SK-N-SH treated with all-trans-retinoic acid at 6 μM for 48 hours (cell line): ENCODE measurements at regions not wholly inside any gene's neighbourhood (a gene's known extent, or its start where the extent isn't known, plus 50 kb on each side); places are given as distances from the start of the nearest gene placed in this dataset.
"Not testable (repeated sequence)": the region's sequence is repeated elsewhere in the genome, so short reads cannot be mapped to it uniquely, and the experiment has no call there.

Experiments used
- ATAC-seq: fragments of 200-7000 bp; cut with Tn5 transposase; 3 replicates; pipeline ENCODE4 v1.9.1; 2020; ENCODE audit warnings: mild to moderate bottlenecking, moderate library complexity
- ARNTL ChIP-seq: fragments of 450-650 bp; formaldehyde crosslinking; IDR thresholded peaks from 2 replicates; pipeline ENCODE4 v1.5.0; 2020; ENCODE audit warnings: low read depth, mild to moderate bottlenecking, moderate library complexity, borderline replicate concordance
- CSDC2 ChIP-seq: fragments of 250-450 bp; sonication (Bioruptor Pico); IDR thresholded peaks from 2 replicates; pipeline ENCODE4 v1.5.0; 2020; ENCODE audit warnings: mild to moderate bottlenecking, moderate library complexity
- ESRRG ChIP-seq: fragments of 250-450 bp; sonication (Bioruptor Pico); IDR thresholded peaks from 2 replicates; pipeline ENCODE4 v1.6.1; 2021; ENCODE audit warnings: mild to moderate bottlenecking
- ISL1 ChIP-seq: fragments of 250-450 bp; sonication (Bioruptor Pico); IDR thresholded peaks from 2 replicates; pipeline ENCODE4 v2.1.2; 2022; ENCODE audit warnings: mild to moderate bottlenecking, moderate library complexity
- PPARA ChIP-seq: fragments of 250-450 bp; sonication (Bioruptor Pico); IDR thresholded peaks from 2 replicates; pipeline ENCODE4 v1.5.0; 2020; ENCODE audit warnings: mild to moderate bottlenecking, borderline replicate concordance
- RARB ChIP-seq: fragments of 250-450 bp; sonication (Bioruptor Pico); IDR thresholded peaks from 2 replicates; pipeline ENCODE4 v1.8.0; 2021; ENCODE audit warnings: mild to moderate bottlenecking, moderate library complexity
- SNAI2 ChIP-seq: fragments of 250-450 bp; sonication (Bioruptor Pico); IDR thresholded peaks from 2 replicates; pipeline ENCODE4 v1.5.0; 2020; ENCODE audit warnings: mild to moderate bottlenecking, moderate library complexity
- TCF4 ChIP-seq: fragments of 250-450 bp; sonication (Bioruptor Pico); IDR thresholded peaks from 2 replicates; pipeline ENCODE4 v1.8.0; 2021; ENCODE audit warnings: mild to moderate bottlenecking, moderate library complexity, borderline replicate concordance
- TOX ChIP-seq: fragments of 250-450 bp; sonication (Bioruptor Pico); IDR thresholded peaks from 2 replicates; pipeline ENCODE4 v1.8.0; 2021; ENCODE audit warnings: mild to moderate bottlenecking, moderate library complexity, borderline replicate concordance
- ZFP3 ChIP-seq: fragments of 250-450 bp; sonication (Bioruptor Pico); IDR thresholded peaks from 2 replicates; pipeline ENCODE4 v1.5.0; 2020; ENCODE audit warnings: mild to moderate bottlenecking, moderate library complexity
- ZFP30 ChIP-seq: fragments of 450-650 bp; formaldehyde crosslinking; IDR thresholded peaks from 2 replicates; pipeline ENCODE4 v1.5.0; 2022; ENCODE audit warnings: mild to moderate bottlenecking, moderate library complexity
- ZNF565 ChIP-seq: fragments of 450-650 bp; formaldehyde crosslinking; conservative IDR thresholded peaks from 2 replicates; pipeline ENCODE4 v1.5.0; 2020; ENCODE audit warnings: low read depth, mild to moderate bottlenecking, moderate library complexity
- ZNF8 ChIP-seq: fragments of 450-650 bp; formaldehyde crosslinking; IDR thresholded peaks from 2 replicates; pipeline ENCODE4 v1.5.0; 2020; ENCODE audit warnings: mild to moderate bottlenecking, moderate library complexity
- TF ChIP-seq, protein P1 (sequence below): fragments of 250-450 bp; sonication (Bioruptor Pico); IDR thresholded peaks from 2 replicates; pipeline ENCODE4 v1.5.0; 2020; ENCODE audit warnings: mild to moderate bottlenecking, moderate library complexity
- TF ChIP-seq, protein P2 (sequence below): fragments of 250-450 bp; sonication (Bioruptor Pico); IDR thresholded peaks from 2 replicates; pipeline ENCODE4 v1.8.0; 2020; ENCODE audit warnings: mild to moderate bottlenecking, moderate library complexity, borderline replicate concordance
- TF ChIP-seq, protein P3 (sequence below): fragments of 250-450 bp; sonication (Bioruptor Pico); IDR thresholded peaks from 2 replicates; pipeline ENCODE4 v1.8.0; 2021; ENCODE audit warnings: low read depth, mild to moderate bottlenecking, moderate library complexity, borderline replicate concordance
- TF ChIP-seq, protein P4 (sequence below): fragments of 250-450 bp; sonication (Bioruptor Pico); IDR thresholded peaks from 2 replicates; pipeline ENCODE4 v1.5.1; 2021; ENCODE audit warnings: mild to moderate bottlenecking, moderate library complexity
- TF ChIP-seq, protein P5 (sequence below): fragments of 250-450 bp; sonication (Bioruptor Pico); IDR thresholded peaks from 2 replicates; pipeline ENCODE4 v1.5.1; 2020; ENCODE audit warnings: low read depth, mild to moderate bottlenecking, moderate library complexity

DNA sequence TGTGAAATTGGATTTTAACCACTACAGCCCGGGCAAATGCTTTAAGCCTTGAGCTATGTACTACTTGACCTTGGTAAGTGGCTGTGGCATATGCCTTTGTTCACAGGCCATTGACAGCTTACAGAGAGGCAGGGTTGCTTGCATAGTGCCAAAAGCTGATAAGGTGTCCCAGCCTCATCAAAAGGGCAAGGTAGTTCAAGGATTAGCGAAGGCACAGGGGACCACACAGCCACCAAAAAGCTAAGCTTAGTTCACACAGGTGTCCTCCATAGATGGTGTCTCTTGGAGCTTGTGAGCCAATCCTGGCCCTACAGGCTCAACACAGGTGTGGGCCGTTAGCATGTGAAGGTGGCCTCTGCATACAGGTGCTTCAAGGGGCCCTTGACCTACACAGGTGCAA lies 86.8 kb downstream of the ZNF622 start:
- TF ChIP-seq ISL1 (no peak), ESRRG (CRISPR knock-in tag) (no peak), ARNTL (CRISPR knock-in tag) (no peak), SNAI2 (CRISPR knock-in tag) (no peak), TCF4 (CRISPR knock-in tag) (no peak), CSDC2 (CRISPR knock-in tag) (no peak), PPARA (CRISPR knock-in tag) (no peak), ZFP3 (CRISPR knock-in tag) (no peak), ZNF565 (no peak), TOX (CRISPR knock-in tag) (no peak), ZNF8 (CRISPR knock-in tag) (no peak)
- TF ChIP-seq, protein P1, sequence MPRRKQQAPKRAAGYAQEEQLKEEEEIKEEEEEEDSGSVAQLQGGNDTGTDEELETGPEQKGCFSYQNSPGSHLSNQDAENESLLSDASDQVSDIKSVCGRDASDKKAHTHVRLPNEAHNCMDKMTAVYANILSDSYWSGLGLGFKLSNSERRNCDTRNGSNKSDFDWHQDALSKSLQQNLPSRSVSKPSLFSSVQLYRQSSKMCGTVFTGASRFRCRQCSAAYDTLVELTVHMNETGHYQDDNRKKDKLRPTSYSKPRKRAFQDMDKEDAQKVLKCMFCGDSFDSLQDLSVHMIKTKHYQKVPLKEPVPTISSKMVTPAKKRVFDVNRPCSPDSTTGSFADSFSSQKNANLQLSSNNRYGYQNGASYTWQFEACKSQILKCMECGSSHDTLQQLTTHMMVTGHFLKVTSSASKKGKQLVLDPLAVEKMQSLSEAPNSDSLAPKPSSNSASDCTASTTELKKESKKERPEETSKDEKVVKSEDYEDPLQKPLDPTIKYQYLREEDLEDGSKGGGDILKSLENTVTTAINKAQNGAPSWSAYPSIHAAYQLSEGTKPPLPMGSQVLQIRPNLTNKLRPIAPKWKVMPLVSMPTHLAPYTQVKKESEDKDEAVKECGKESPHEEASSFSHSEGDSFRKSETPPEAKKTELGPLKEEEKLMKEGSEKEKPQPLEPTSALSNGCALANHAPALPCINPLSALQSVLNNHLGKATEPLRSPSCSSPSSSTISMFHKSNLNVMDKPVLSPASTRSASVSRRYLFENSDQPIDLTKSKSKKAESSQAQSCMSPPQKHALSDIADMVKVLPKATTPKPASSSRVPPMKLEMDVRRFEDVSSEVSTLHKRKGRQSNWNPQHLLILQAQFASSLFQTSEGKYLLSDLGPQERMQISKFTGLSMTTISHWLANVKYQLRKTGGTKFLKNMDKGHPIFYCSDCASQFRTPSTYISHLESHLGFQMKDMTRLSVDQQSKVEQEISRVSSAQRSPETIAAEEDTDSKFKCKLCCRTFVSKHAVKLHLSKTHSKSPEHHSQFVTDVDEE (CRISPR knock-in tag) = no peak
- TF ChIP-seq, protein P2, sequence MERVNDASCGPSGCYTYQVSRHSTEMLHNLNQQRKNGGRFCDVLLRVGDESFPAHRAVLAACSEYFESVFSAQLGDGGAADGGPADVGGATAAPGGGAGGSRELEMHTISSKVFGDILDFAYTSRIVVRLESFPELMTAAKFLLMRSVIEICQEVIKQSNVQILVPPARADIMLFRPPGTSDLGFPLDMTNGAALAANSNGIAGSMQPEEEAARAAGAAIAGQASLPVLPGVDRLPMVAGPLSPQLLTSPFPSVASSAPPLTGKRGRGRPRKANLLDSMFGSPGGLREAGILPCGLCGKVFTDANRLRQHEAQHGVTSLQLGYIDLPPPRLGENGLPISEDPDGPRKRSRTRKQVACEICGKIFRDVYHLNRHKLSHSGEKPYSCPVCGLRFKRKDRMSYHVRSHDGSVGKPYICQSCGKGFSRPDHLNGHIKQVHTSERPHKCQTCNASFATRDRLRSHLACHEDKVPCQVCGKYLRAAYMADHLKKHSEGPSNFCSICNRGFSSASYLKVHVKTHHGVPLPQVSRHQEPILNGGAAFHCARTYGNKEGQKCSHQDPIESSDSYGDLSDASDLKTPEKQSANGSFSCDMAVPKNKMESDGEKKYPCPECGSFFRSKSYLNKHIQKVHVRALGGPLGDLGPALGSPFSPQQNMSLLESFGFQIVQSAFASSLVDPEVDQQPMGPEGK (CRISPR knock-in tag) = no peak
- TF ChIP-seq, all 23 proteins: peak for 0
- ATAC-seq = no peak

DNA sequence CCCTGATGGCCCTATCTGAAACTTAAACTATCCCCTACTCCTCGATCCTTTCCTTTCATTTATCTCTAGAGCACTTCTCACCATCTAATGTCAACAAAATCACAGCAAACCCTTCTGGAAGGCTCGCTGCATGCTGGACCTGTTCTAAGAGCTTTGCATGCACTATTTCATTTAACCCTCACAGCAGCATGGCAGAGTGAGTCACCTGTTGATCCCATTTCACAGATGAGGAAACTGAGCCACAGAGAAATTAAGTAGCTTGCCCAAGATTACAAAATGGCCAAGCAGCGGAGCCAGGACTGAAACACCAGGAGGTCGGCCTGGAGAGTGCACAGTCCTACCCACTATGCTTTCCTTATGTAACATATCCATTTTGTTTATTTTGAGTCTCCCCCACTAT lies 93.1 kb downstream of the ZNF622 start:
- ATAC-seq = no peak
- no peak for TF ChIP-seq TOX (CRISPR knock-in tag)
- TF ChIP-seq TCF4 (CRISPR knock-in tag) = no peak
- TF ChIP-seq, protein P3, sequence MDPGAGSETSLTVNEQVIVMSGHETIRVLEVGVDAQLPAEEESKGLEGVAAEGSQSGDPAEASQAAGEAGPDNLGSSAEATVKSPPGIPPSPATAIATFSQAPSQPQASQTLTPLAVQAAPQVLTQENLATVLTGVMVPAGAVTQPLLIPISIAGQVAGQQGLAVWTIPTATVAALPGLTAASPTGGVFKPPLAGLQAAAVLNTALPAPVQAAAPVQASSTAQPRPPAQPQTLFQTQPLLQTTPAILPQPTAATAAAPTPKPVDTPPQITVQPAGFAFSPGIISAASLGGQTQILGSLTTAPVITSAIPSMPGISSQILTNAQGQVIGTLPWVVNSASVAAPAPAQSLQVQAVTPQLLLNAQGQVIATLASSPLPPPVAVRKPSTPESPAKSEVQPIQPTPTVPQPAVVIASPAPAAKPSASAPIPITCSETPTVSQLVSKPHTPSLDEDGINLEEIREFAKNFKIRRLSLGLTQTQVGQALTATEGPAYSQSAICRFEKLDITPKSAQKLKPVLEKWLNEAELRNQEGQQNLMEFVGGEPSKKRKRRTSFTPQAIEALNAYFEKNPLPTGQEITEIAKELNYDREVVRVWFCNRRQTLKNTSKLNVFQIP = no peak
- no peak for TF ChIP-seq ESRRG (CRISPR knock-in tag)
- TF ChIP-seq, protein P1 (CRISPR knock-in tag) = no peak
- TF ChIP-seq SNAI2 (CRISPR knock-in tag) = no peak
- TF ChIP-seq, all 23 proteins: peak for 0

DNA sequence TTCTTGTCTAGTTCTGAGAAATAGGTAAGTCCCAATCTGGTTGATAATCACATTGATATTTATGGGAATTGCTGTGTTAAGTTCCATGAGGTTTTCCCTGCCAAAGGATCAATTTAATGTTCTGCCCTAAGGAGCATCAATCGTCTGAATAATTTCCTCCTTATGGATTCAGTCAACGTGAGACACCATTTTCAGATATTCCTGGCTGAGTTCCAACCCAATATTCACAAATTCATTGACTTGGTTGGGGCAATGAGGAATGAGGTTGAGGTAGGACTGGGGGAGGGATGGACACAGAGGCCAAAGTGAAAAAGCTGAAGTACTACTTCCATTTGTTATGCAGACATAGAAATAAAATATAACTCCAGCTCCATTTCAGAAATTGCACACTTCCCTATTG lies 99.1 kb downstream of the ZNF622 start:
- no peak for TF ChIP-seq ZFP30 (CRISPR knock-in tag)
- TF ChIP-seq TCF4 (CRISPR knock-in tag) = no peak
- TF ChIP-seq ISL1 = no peak
- no peak for TF ChIP-seq SNAI2 (CRISPR knock-in tag)
- TF ChIP-seq, protein P4, sequence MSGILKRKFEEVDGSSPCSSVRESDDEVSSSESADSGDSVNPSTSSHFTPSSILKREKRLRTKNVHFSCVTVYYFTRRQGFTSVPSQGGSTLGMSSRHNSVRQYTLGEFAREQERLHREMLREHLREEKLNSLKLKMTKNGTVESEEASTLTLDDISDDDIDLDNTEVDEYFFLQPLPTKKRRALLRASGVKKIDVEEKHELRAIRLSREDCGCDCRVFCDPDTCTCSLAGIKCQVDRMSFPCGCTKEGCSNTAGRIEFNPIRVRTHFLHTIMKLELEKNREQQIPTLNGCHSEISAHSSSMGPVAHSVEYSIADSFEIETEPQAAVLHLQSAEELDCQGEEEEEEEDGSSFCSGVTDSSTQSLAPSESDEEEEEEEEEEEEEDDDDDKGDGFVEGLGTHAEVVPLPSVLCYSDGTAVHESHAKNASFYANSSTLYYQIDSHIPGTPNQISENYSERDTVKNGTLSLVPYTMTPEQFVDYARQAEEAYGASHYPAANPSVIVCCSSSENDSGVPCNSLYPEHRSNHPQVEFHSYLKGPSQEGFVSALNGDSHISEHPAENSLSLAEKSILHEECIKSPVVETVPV (CRISPR knock-in tag) = no peak
- no peak for ATAC-seq

DNA sequence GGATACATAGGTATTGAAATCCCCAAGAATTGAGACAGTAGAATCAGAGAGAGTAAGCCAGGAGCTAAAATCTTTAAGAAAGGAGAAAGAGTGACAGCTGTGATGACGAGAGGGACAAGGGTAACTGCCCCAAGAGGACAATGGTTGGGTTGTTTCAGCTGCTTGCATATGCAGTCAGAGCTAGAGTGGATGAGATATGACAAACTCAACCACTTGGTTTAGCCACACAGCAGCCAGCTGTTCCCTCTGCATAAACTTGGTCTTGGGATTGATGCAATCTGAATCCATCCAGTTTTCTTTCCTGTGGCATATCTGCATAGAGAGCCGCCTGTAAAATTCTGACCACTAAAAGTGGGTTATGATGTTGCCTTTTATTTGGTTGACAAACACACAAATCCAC lies 100.7 kb downstream of the ZNF622 start:
- no peak for TF ChIP-seq RARB (CRISPR knock-in tag)
- TF ChIP-seq, protein P5, sequence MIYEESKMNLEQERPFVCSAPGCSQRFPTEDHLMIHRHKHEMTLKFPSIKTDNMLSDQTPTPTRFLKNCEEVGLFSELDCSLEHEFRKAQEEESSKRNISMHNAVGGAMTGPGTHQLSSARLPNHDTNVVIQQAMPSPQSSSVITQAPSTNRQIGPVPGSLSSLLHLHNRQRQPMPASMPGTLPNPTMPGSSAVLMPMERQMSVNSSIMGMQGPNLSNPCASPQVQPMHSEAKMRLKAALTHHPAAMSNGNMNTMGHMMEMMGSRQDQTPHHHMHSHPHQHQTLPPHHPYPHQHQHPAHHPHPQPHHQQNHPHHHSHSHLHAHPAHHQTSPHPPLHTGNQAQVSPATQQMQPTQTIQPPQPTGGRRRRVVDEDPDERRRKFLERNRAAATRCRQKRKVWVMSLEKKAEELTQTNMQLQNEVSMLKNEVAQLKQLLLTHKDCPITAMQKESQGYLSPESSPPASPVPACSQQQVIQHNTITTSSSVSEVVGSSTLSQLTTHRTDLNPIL (CRISPR knock-in tag) = no peak
- TF ChIP-seq, protein P3 = no peak
- no peak for TF ChIP-seq ARNTL (CRISPR knock-in tag)
- TF ChIP-seq TOX (CRISPR knock-in tag) = no peak
- ATAC-seq = no peak

DNA sequence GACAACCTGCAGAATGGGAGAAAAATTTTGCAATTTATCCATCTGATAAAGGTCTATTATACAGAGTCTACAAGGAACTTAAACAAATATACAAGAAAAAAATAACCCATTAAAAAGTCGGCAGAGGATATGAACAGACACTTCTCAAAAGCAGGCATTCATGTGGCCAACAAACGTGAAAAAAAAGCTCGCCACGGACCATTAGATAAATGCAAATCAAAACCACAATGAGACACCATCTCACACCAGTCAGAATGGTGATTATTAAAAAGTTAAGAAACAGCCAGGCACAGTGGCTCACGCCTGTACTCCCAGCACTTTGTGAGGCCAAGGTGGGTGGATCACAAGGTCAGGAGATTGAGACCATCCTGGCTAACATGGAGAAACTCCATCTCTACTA lies 112.2 kb downstream of the ZNF622 start:
- not testable (repeated sequence) for ATAC-seq
